Bronchial epithelial cell (primary cell): ENCODE measurements at regions not wholly inside any gene's neighbourhood (a gene's known extent, or its start where the extent isn't known, plus 50 kb on each side); places are given as distances from the start of the nearest gene placed in this dataset.
"Not testable (repeated sequence)": the region's sequence is repeated elsewhere in the genome, so short reads cannot be mapped to it uniquely, and the experiment has no call there.

Experiments used
- DNase-seq: peaks from one replicate; pipeline ENCODE4 v3.0.0-alpha.2; 2010; ENCODE audit warnings: low read depth
- FAIRE-seq: peaks from 2 replicates; lab custom pipeline; 2011; peaks lifted over from hg19 to GRCh38; lab: Jason Lieb, UNC
- H3K27me3 ChIP-seq: 2 replicates; pipeline ENCODE4 v1.5.1; 2011; ENCODE audit warnings: low read length; ENCODE audit not compliant: control insufficient read depth, insufficient read depth
- H3K36me3 ChIP-seq: 2 replicates; pipeline ENCODE4 v1.5.1; 2011; ENCODE audit warnings: low read length; ENCODE audit not compliant: control insufficient read depth, insufficient read depth
- H3K4me3 ChIP-seq: 2 replicates; pipeline ENCODE4 v1.5.1; 2011; ENCODE audit warnings: mild to moderate bottlenecking, low read depth, low read length, control low read depth
- CTCF ChIP-seq: IDR thresholded peaks from 2 replicates; pipeline ENCODE4 v1.5.1; 2011; ENCODE audit warnings: mild to moderate bottlenecking, moderate library complexity, low read length, control low read depth, inconsistent platforms; ENCODE audit not compliant: insufficient read depth, severe bottlenecking

- no peak for TF ChIP-seq CTCF
- Histone ChIP-seq H3K27me3 (no peaks in the 10 kb centered on the region), H3K4me3 (no peak overlapping the region), H3K36me3 (no peaks in the 10 kb centered on the region)
- DNase-seq = no peak
- FAIRE-seq = no peak
Observed at GRCh38 chr11:41534391-41534790, 74.9 kb upstream of the LRRC4C start.

- H3K27me3 ChIP-seq = no peaks in the 10 kb centered on the region
- no peak overlapping the region for H3K4me3 ChIP-seq
- no peak for TF ChIP-seq CTCF
- no peaks in the 10 kb centered on the region for H3K36me3 ChIP-seq
- DNase-seq (peak; percentile 26), FAIRE-seq (no peak)
Observed at GRCh38 chr11:41534861-41535260, 75.4 kb upstream of the LRRC4C start.

- no peak for TF ChIP-seq CTCF
- no peaks in the 10 kb centered on the region for H3K27me3 ChIP-seq
- FAIRE-seq = no peak
- H3K4me3 ChIP-seq = no peak overlapping the region
- DNase-seq = no peak
- no peaks in the 10 kb centered on the region for H3K36me3 ChIP-seq
Observed at GRCh38 chr11:41536021-41536568, 76.6 kb upstream of the LRRC4C start.

- not testable (repeated sequence) for H3K36me3 ChIP-seq, DNase-seq, H3K4me3 ChIP-seq, FAIRE-seq, H3K27me3 ChIP-seq
Observed at GRCh38 chr11:41544902-41545301, 85.5 kb upstream of the LRRC4C start.

- TF ChIP-seq CTCF = no peak
- FAIRE-seq (no peak), DNase-seq (no peak)
- Histone ChIP-seq H3K36me3 (no peaks in the 10 kb centered on the region), H3K27me3 (no peaks in the 10 kb centered on the region), H3K4me3 (no peak overlapping the region)
Observed at GRCh38 chr11:41578421-41579051, 119.1 kb upstream of the LRRC4C start.

GRCh38 chr11:41579546-41579945 lies 120.1 kb upstream of the LRRC4C start:
- no peak for TF ChIP-seq CTCF
- Histone ChIP-seq H3K4me3 (no peak overlapping the region), H3K36me3 (no peaks in the 10 kb centered on the region), H3K27me3 (no peaks in the 10 kb centered on the region)
- DNase-seq (peak; percentile 47), FAIRE-seq (peak; percentile 50)
